Activated CD8-positive, alpha-beta memory T cell treated with anti-CD3 and anti-CD28 coated beads, Interleukin-2, amount 50 U/mL, for 24 hours (primary cell): ENCODE measurements at regions not wholly inside any gene's neighbourhood (a gene's known extent, or its start where the extent isn't known, plus 50 kb on each side); places are given as distances from the start of the nearest gene placed in this dataset.
"Not testable (repeated sequence)": the region's sequence is repeated elsewhere in the genome, so short reads cannot be mapped to it uniquely, and the experiment has no call there.

Experiments
- DNase-seq: peaks from one replicate; pipeline ENCODE4 v3.0.0-alpha.2; 2020; ENCODE audit errors: extremely low read depth

- no peak for DNase-seq
These were observed 815.6 kb downstream of the EFNB2 start for GRCh38 chr13:105719859-105720258.

GRCh38 chr13:105709181-105709580, 826.3 kb downstream of the EFNB2 start:
- DNase-seq = no peak

- no peak for DNase-seq
These were observed 831.6 kb downstream of the EFNB2 start for GRCh38 chr13:105703843-105704242.

- no peak for DNase-seq
These were observed 833.0 kb downstream of the EFNB2 start for GRCh38 chr13:105702441-105702840.

- no peak for DNase-seq
These were observed 842.7 kb downstream of the EFNB2 start for GRCh38 chr13:105692769-105693168.

GRCh38 chr13:105684216-105684615, 851.2 kb downstream of the EFNB2 start:
- no peak for DNase-seq

GRCh38 chr13:105679838-105680237, 855.6 kb downstream of the EFNB2 start:
- DNase-seq = no peak

GRCh38 chr13:105678072-105678471, 857.4 kb downstream of the EFNB2 start:
- DNase-seq = no peak

GRCh38 chr13:105672881-105673280, 862.6 kb downstream of the EFNB2 start:
- no peak for DNase-seq

- DNase-seq = not testable (repeated sequence)
These were observed 864.3 kb downstream of the EFNB2 start for GRCh38 chr13:105671131-105671530.

GRCh38 chr13:105670179-105670990, 865.1 kb downstream of the EFNB2 start:
- no peak for DNase-seq

GRCh38 chr13:105665284-105665683, 870.2 kb downstream of the EFNB2 start:
- DNase-seq = no peak

GRCh38 chr13:105663182-105663581, 872.3 kb downstream of the EFNB2 start:
- no peak for DNase-seq

- DNase-seq = no peak
These were observed 874.9 kb downstream of the EFNB2 start for GRCh38 chr13:105660561-105660960.

GRCh38 chr13:105658431-105658830, 877.0 kb downstream of the EFNB2 start:
- DNase-seq = no peak

GRCh38 chr13:105655046-105655445, 880.4 kb downstream of the EFNB2 start:
- DNase-seq = no peak

- DNase-seq = no peak
These were observed 891.5 kb downstream of the EFNB2 start for GRCh38 chr13:105643966-105644365.

GRCh38 chr13:105642511-105642958, 892.9 kb downstream of the EFNB2 start:
- no peak for DNase-seq

- no peak for DNase-seq
These were observed 894.3 kb downstream of the EFNB2 start for GRCh38 chr13:105641121-105641520.

GRCh38 chr13:105638426-105638825, 897.0 kb downstream of the EFNB2 start:
- no peak for DNase-seq

GRCh38 chr13:105634059-105634458, 901.4 kb downstream of the EFNB2 start:
- no peak for DNase-seq

GRCh38 chr13:105630431-105630830, 905.0 kb downstream of the EFNB2 start:
- DNase-seq = no peak

GRCh38 chr13:105627270-105627669, 908.2 kb downstream of the EFNB2 start:
- DNase-seq = no peak

GRCh38 chr13:105625691-105626090, 909.8 kb downstream of the EFNB2 start:
- no peak for DNase-seq
